Endothelial cell of umbilical vein (primary cell): ENCODE measurements at regions not wholly inside any gene's neighbourhood (a gene's known extent, or its start where the extent isn't known, plus 50 kb on each side); places are given as distances from the start of the nearest gene placed in this dataset.
"Not testable (repeated sequence)": the region's sequence is repeated elsewhere in the genome, so short reads cannot be mapped to it uniquely, and the experiment has no call there.

ENCODE experiments used
- BruUV-seq: library from RNA; stranded (reverse); fragments of 400-500 nt; replicated peaks from 2 replicates; lab custom pipeline; 2021; lab: Mats Ljungman, UMichigan
- CTCF ChIA-PET: fragments of 300-600, 350-600 bp; sonication (Branson Sonifier 250); formaldehyde crosslinking; loops from one replicate; lab custom pipeline; 2021; ENCODE audit warnings: antibody characterized with exemption, inconsistent platforms; lab: Charles Lee
- POLR2A ChIA-PET: fragments of 300-600, 350-600 bp; sonication (Branson Sonifier 250); formaldehyde crosslinking; loops from one replicate; lab custom pipeline; 2021; ENCODE audit warnings: antibody characterized with exemption, inconsistent platforms; lab: Charles Lee
- DNase-seq: peaks from one replicate; pipeline ENCODE4 v3.0.0-alpha.2; 2011; ENCODE audit warnings: low read depth, low spot score
- FAIRE-seq: peaks from 2 replicates; lab custom pipeline; 2011; peaks lifted over from hg19 to GRCh38; lab: Jason Lieb, UNC
- H2AFZ ChIP-seq: 2 replicates; pipeline ENCODE4 v1.6.0; 2012; ENCODE audit warnings: low read depth, low read length, control low read depth, inconsistent platforms
- H3K27ac ChIP-seq: 2 replicates; pipeline ENCODE4 v1.5.1; 2011; ENCODE audit warnings: low read depth, mild to moderate bottlenecking, control low read depth, low read length, moderate library complexity; ENCODE audit not compliant: insufficient read depth
- H3K27me3 ChIP-seq, 2 experiments: 2 replicates each; pipeline versions ENCODE4 v1.6.0 to v1.6.1; 2011; ENCODE audit warnings: low read length in 2 of 2, mixed read lengths in 1 of 2; ENCODE audit not compliant: control insufficient read depth in 2 of 2, insufficient read depth in 2 of 2
- H3K36me3 ChIP-seq, 2 experiments: 2 replicates in 1 of 2; 3 replicates in 1 of 2; pipeline ENCODE4 v1.5.1; 2011; ENCODE audit warnings: low read length in 2 of 2, mild to moderate bottlenecking in 1 of 2, moderate library complexity in 1 of 2; ENCODE audit not compliant: control insufficient read depth in 2 of 2, insufficient read depth in 2 of 2; ENCODE audit errors: extremely low read depth in 1 of 2
- H3K4me1 ChIP-seq: 3 replicates; pipeline ENCODE4 v1.5.1; 2011; ENCODE audit warnings: mild to moderate bottlenecking, low read length; ENCODE audit not compliant: control insufficient read depth, insufficient read depth; ENCODE audit errors: extremely low read depth
- H3K4me2 ChIP-seq: 2 replicates; pipeline ENCODE4 v1.6.1; 2011; ENCODE audit warnings: low read length, control low read depth, mixed read lengths; ENCODE audit not compliant: insufficient read depth
- H3K4me3 ChIP-seq, 3 experiments: fragments of 200-600 bp in 1 of 3; sonication (generic), shearing (Covaris generic) in 1 of 3; replicated peaks in 1 of 3; 2 replicates each; pipeline ENCODE4 v1.5.1; 2011 to 2016; ENCODE audit warnings: control low read depth in 3 of 3, low read length in 3 of 3, mild to moderate bottlenecking in 2 of 3, inconsistent platforms in 1 of 3, low read depth in 1 of 3, moderate library complexity in 1 of 3; ENCODE audit not compliant: insufficient read depth in 1 of 3
- H3K79me2 ChIP-seq: 2 replicates; pipeline ENCODE4 v1.6.0; 2012; ENCODE audit warnings: low read length, inconsistent platforms; ENCODE audit not compliant: control insufficient read depth, insufficient read depth
- H3K9ac ChIP-seq: replicated peaks from 2 replicates; pipeline ENCODE3; 2011; ENCODE audit warnings: low read length, control low read depth; ENCODE audit not compliant: insufficient read depth; ENCODE audit errors: extremely low read depth
- H3K9me1 ChIP-seq: replicated peaks from 3 replicates; pipeline ENCODE4 v1.6.0; 2011; ENCODE audit warnings: mild to moderate bottlenecking, low read length; ENCODE audit not compliant: control insufficient read depth, insufficient read depth; ENCODE audit errors: extremely low read depth
- H3K9me3 ChIP-seq: replicated peaks from 2 replicates; pipeline ENCODE4 v1.5.1; 2012; ENCODE audit warnings: low read length, inconsistent platforms; ENCODE audit not compliant: control insufficient read depth, insufficient read depth
- H4K20me1 ChIP-seq: replicated peaks from 2 replicates; pipeline ENCODE3; 2011; ENCODE audit warnings: mild to moderate bottlenecking, low read length; ENCODE audit not compliant: control insufficient read depth, insufficient read depth; ENCODE audit errors: extremely low read depth
- EZH2 ChIP-seq: IDR thresholded peaks from 2 replicates; pipeline ENCODE4 v1.6.1; 2012; ENCODE audit warnings: borderline replicate concordance, low read depth, mild to moderate bottlenecking, moderate library complexity, low read length, inconsistent platforms; ENCODE audit not compliant: severe bottlenecking
- FOS ChIP-seq: IDR thresholded peaks from 2 replicates; pipeline ENCODE4 v1.6.1; 2011; ENCODE audit warnings: mild to moderate bottlenecking, low read length, moderate library complexity, borderline replicate concordance; ENCODE audit not compliant: insufficient read depth
- GATA2 ChIP-seq: IDR thresholded peaks from 2 replicates; pipeline ENCODE4 v1.7.0; 2011; ENCODE audit warnings: low read depth, mild to moderate bottlenecking, moderate library complexity, mixed read lengths, low read length; ENCODE audit not compliant: insufficient read length, insufficient read depth
- JUN ChIP-seq: IDR thresholded peaks from 2 replicates; pipeline ENCODE4 v1.6.1; 2011; ENCODE audit warnings: borderline replicate concordance, low read depth; ENCODE audit not compliant: insufficient read length, insufficient read depth
- MAX ChIP-seq: IDR thresholded peaks from 2 replicates; pipeline ENCODE4 v1.6.1; 2011; ENCODE audit not compliant: insufficient read depth, insufficient read length
- MYC ChIP-seq: IDR thresholded peaks from one replicate; pipeline ENCODE4 v1.6.1; 2011; ENCODE audit warnings: mild to moderate bottlenecking, low read depth, low read length
- POLR2A ChIP-seq: IDR thresholded peaks from 2 replicates; pipeline ENCODE4 v1.6.1; 2012; ENCODE audit warnings: low read depth, mild to moderate bottlenecking, control low read depth, low read length
- POLR2AphosphoS5 ChIP-seq: IDR thresholded peaks from 2 replicates; pipeline ENCODE4 v1.6.1; 2012; ENCODE audit warnings: low read depth, mild to moderate bottlenecking, control low read depth, low read length, moderate library complexity; ENCODE audit not compliant: insufficient read depth
- dilution Hi-C: fragments of 300-500 bp; cut with MboI; formaldehyde crosslinking; loops from one replicate; pipeline ENCODE4 v1.15.0; 2019; ENCODE audit warnings: low sequenced_read_pairs; ENCODE audit not compliant: extremely low pct_ligation_motif_present
- intact Hi-C: fragments of 100-400 bp; cut with micrococcal nuclease; formaldehyde crosslinking; loops from one replicate; pipeline ENCODE4 v1.10.0; 2022
- TF ChIP-seq, protein P1 (sequence below), 2 donors: IDR thresholded peaks; 1 replicate in 1 of 2; 2 replicates in 1 of 2; pipeline ENCODE4 v1.5.1; 2011; ENCODE audit warnings: low read length in 2 of 2, mild to moderate bottlenecking in 2 of 2, moderate library complexity in 2 of 2, control low read depth in 1 of 2, inconsistent platforms in 1 of 2, low read depth in 1 of 2; ENCODE audit not compliant: insufficient read depth in 1 of 2; ENCODE audit errors: extremely low read depth in 1 of 2

- CTCF ChIA-PET = interaction anchor here (0.9 to 1.2 kb wide), 3 partner anchors 23 to 768 kb away, joined by 3 read pairs; no protein-coding TSS in a partner anchor
- no peaks in the 10 kb centered on the region for H4K20me1 ChIP-seq
- POLR2A ChIA-PET = no interaction called here
- FAIRE-seq (no peak), DNase-seq (no peak)
- no peaks in the 10 kb centered on the region for H3K4me1 ChIP-seq
- H3K9me1 ChIP-seq = no peaks in the 10 kb centered on the region
- no peak overlapping the region for H3K9ac ChIP-seq
- intact Hi-C loops (no loop called here), dilution Hi-C loops (no loop called here)
- H3K4me2 ChIP-seq = no peak overlapping the region
- BruUV-seq = no TSS peak
- no peaks in the 10 kb centered on the region for H3K9me3 ChIP-seq
- TF ChIP-seq EZH2 = no peak
- TF ChIP-seq MYC = no peak
- TF ChIP-seq GATA2 = no peak
- no peak for TF ChIP-seq FOS
- no peak for TF ChIP-seq POLR2A
- TF ChIP-seq JUN = no peak
- TF ChIP-seq POLR2AphosphoS5 = no peak
- TF ChIP-seq, protein P1, sequence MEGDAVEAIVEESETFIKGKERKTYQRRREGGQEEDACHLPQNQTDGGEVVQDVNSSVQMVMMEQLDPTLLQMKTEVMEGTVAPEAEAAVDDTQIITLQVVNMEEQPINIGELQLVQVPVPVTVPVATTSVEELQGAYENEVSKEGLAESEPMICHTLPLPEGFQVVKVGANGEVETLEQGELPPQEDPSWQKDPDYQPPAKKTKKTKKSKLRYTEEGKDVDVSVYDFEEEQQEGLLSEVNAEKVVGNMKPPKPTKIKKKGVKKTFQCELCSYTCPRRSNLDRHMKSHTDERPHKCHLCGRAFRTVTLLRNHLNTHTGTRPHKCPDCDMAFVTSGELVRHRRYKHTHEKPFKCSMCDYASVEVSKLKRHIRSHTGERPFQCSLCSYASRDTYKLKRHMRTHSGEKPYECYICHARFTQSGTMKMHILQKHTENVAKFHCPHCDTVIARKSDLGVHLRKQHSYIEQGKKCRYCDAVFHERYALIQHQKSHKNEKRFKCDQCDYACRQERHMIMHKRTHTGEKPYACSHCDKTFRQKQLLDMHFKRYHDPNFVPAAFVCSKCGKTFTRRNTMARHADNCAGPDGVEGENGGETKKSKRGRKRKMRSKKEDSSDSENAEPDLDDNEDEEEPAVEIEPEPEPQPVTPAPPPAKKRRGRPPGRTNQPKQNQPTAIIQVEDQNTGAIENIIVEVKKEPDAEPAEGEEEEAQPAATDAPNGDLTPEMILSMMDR (IDR thresholded peaks at IDR 0.05; ENCODE audit: extremely low read depth in 1 of 2, insufficient read depth in 1 of 2, low read depth in 1 of 2, low read length in 2 of 2) = no peak
- no peak for TF ChIP-seq MAX
- H3K36me3 ChIP-seq = no peaks in the 10 kb centered on the region
- no peak overlapping the region for H3K4me3 ChIP-seq
- peaks cover 0 to 4% of the 10 kb centered on the region in 2 experiments for H3K27me3 ChIP-seq
- H3K79me2 ChIP-seq = no peaks in the 10 kb centered on the region
- no peak overlapping the region for H2AFZ ChIP-seq
- no peak overlapping the region for H3K27ac ChIP-seq
Observed at GRCh38 chr9:16294133-16294770, 576.2 kb downstream of the BNC2 start.

- H3K4me1 ChIP-seq, BruUV-seq, FAIRE-seq, intact Hi-C loops, DNase-seq, H4K20me1 ChIP-seq, H3K9ac ChIP-seq, H3K9me3 ChIP-seq, H3K27me3 ChIP-seq, H3K79me2 ChIP-seq, CTCF ChIA-PET, H3K9me1 ChIP-seq, H3K4me3 ChIP-seq, POLR2A ChIA-PET, dilution Hi-C loops, H2AFZ ChIP-seq, H3K36me3 ChIP-seq, H3K27ac ChIP-seq, H3K4me2 ChIP-seq: not testable (repeated sequence)
Observed at GRCh38 chr9:16294940-16295339, 575.5 kb downstream of the BNC2 start.

DNA sequence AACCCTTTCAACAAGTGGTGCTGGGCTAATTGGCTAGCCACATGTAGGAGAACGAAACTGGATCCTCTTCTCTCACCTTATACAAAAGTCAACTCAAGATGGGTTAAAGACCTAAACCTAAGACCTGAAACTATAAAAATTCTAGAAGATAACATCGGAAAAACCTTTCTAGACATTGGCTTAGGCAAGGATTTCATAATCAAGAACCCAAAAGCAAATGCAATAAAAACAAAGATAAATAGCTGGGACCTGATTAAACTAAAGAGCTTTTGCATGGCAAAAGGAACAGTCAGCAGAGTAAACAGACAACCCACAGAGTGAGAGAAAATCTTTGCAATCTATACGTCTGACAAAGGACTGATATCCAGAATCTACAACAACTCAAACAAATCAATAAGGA is 571.1 kb downstream of the BNC2 start:
- H3K9me1 ChIP-seq, dilution Hi-C loops, H3K9me3 ChIP-seq, BruUV-seq, DNase-seq, H3K4me1 ChIP-seq, H3K4me2 ChIP-seq, H3K9ac ChIP-seq, H4K20me1 ChIP-seq, H3K36me3 ChIP-seq, H3K4me3 ChIP-seq, POLR2A ChIA-PET, intact Hi-C loops, H3K27me3 ChIP-seq, CTCF ChIA-PET, H3K27ac ChIP-seq, H2AFZ ChIP-seq, H3K79me2 ChIP-seq: not testable (repeated sequence)
- FAIRE-seq = peak; percentile 4
